Neural cell (in vitro differentiated cells): ENCODE measurements at regions not wholly inside any gene's neighbourhood (a gene's known extent, or its start where the extent isn't known, plus 50 kb on each side); places are given as distances from the start of the nearest gene placed in this dataset.

Source experiments
- H2AFZ ChIP-seq: fragments of 200-600, 300-800 bp; sonication (generic), shearing (Covaris generic); 2 replicates; pipeline ENCODE4 v1.6.0; 2014; ENCODE audit warnings: low read depth, mild to moderate bottlenecking, antibody characterized with exemption, low read length, moderate library complexity
- H3F3A ChIP-seq: fragments of 200-600 bp; shearing (Covaris generic); 2 replicates; pipeline ENCODE4 v1.6.1; 2016; ENCODE audit warnings: mild to moderate bottlenecking, moderate library complexity, mixed read lengths, antibody characterized with exemption, low read length; ENCODE audit not compliant: insufficient read depth, poor library complexity, severe bottlenecking
- H3K27ac ChIP-seq: fragments of 200-600, 300-800 bp; sonication (generic), shearing (Covaris generic); 2 replicates; pipeline ENCODE4 v1.5.1; 2014; ENCODE audit warnings: mild to moderate bottlenecking, low read length, moderate library complexity
- H3K27me3 ChIP-seq: fragments of 300-800, 200-600 bp; sonication (generic), shearing (Covaris generic); 2 replicates; pipeline ENCODE4 v1.6.0; 2014; ENCODE audit warnings: mild to moderate bottlenecking, low read depth, low read length, moderate library complexity; ENCODE audit not compliant: insufficient read depth
- H3K36me3 ChIP-seq: fragments of 300-800, 200-600 bp; sonication (generic), shearing (Covaris generic); 2 replicates; pipeline ENCODE4 v1.5.1; 2014; ENCODE audit warnings: mild to moderate bottlenecking, antibody characterized with exemption, low read length, moderate library complexity; ENCODE audit not compliant: insufficient read depth
- H3K4me2 ChIP-seq: fragments of 300-800, 200-600 bp; sonication (generic), shearing (Covaris generic); 2 replicates; pipeline ENCODE4 v1.6.0; 2014; ENCODE audit warnings: mild to moderate bottlenecking, low read length
- H3K4me3 ChIP-seq: fragments of 300-800, 200-600 bp; sonication (generic), shearing (Covaris generic); 2 replicates; pipeline ENCODE4 v1.5.1; 2014; ENCODE audit warnings: mild to moderate bottlenecking, low read length, moderate library complexity
- H3K79me2 ChIP-seq: fragments of 200-600 bp; shearing (Covaris generic); replicated peaks from 2 replicates; pipeline ENCODE4 v1.6.0; 2014; ENCODE audit warnings: mild to moderate bottlenecking, low read length, moderate library complexity; ENCODE audit not compliant: insufficient read depth
- H3K9ac ChIP-seq: fragments of 300-800, 200-600 bp; sonication (generic), shearing (Covaris generic); 2 replicates; pipeline ENCODE4 v1.6.1; 2016; ENCODE audit warnings: mild to moderate bottlenecking, low read length, mixed read lengths
- H3K9me2 ChIP-seq: fragments of 200-600 bp; shearing (Covaris generic); 2 replicates; pipeline ENCODE4 v1.6.1; 2016; ENCODE audit warnings: mild to moderate bottlenecking, low read length, mixed read lengths; ENCODE audit not compliant: insufficient read depth
- H3K9me3 ChIP-seq: fragments of 200-600, 300-800 bp; sonication (generic), shearing (Covaris generic); 2 replicates; pipeline ENCODE4 v1.6.1; 2016; ENCODE audit warnings: mild to moderate bottlenecking, mixed run types, low read length, moderate library complexity, mixed read lengths
- H4K20me1 ChIP-seq: fragments of 200-600 bp; shearing (Covaris generic); 2 replicates; pipeline ENCODE4 v1.6.1; 2016; ENCODE audit warnings: mild to moderate bottlenecking, mixed run types; ENCODE audit not compliant: insufficient read depth
- EP300 ChIP-seq: fragments of 450-650 bp; conservative IDR thresholded peaks from 2 replicates; pipeline ENCODE4 v1.6.1; 2014; ENCODE audit warnings: antibody characterized with exemption, mild to moderate bottlenecking, moderate library complexity; ENCODE audit not compliant: poor library complexity, severe bottlenecking
- EZH2 ChIP-seq: fragments of 200-600, 300-800 bp; shearing (Covaris generic), sonication (generic); IDR thresholded peaks from 2 replicates; pipeline ENCODE4 v1.6.1; 2014; ENCODE audit warnings: antibody characterized with exemption, low read length, borderline replicate concordance, mild to moderate bottlenecking; ENCODE audit not compliant: insufficient read depth, poor library complexity, severe bottlenecking
- MXI1 ChIP-seq: fragments of 450-650 bp; conservative IDR thresholded peaks from 2 replicates; pipeline ENCODE4 v1.6.1; 2014; ENCODE audit warnings: antibody characterized with exemption, mild to moderate bottlenecking; ENCODE audit not compliant: poor library complexity, severe bottlenecking
- POLR2AphosphoS5 ChIP-seq: IDR thresholded peaks from 2 replicates; pipeline ENCODE4 v1.6.1; 2012
- RAD21 ChIP-seq: fragments of 450-650 bp; conservative IDR thresholded peaks from 2 replicates; pipeline ENCODE4 v1.6.1; 2014; ENCODE audit warnings: antibody characterized with exemption, mild to moderate bottlenecking, moderate library complexity
- REST ChIP-seq: IDR thresholded peaks from 2 replicates; pipeline ENCODE4 v1.6.1; 2012; ENCODE audit warnings: borderline replicate concordance
- SMC3 ChIP-seq: fragments of 450-650 bp; conservative IDR thresholded peaks from 2 replicates; pipeline ENCODE4 v1.6.1; 2014; ENCODE audit warnings: antibody characterized with exemption, mild to moderate bottlenecking, moderate library complexity; ENCODE audit not compliant: poor library complexity
- TAF1 ChIP-seq: IDR thresholded peaks from 2 replicates; pipeline ENCODE4 v1.6.1; 2012; ENCODE audit warnings: low read depth
- TF ChIP-seq, protein P1 (sequence below): fragments of 450-650 bp; IDR thresholded peaks from 2 replicates; pipeline ENCODE4 v1.5.1; 2014; ENCODE audit warnings: antibody characterized with exemption, mild to moderate bottlenecking, moderate library complexity; ENCODE audit not compliant: poor library complexity, severe bottlenecking

DNA sequence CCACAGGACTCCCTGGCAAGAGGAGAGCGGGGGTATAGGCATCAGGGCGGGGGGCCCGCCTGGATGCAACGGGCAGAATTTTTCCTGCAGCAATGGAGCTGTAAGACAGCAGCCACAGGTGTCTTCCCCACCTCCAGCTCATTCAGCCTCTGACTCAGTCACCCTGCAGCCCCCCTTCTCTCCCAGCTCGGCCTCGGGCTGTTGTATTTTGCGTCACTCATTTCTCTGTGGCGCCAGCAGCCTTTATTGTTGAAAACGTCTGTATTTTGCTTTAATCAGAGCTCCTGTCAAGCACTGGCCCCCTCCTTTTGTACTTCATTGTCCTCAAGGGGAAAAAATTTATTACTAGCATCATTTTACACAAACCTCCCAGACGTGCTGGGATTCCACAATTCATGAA is 117.7 kb downstream of the WSCD1 start:
- Histone ChIP-seq H3K79me2 (no peaks in the 10 kb centered on the region), H3K27ac (no peak overlapping the region), H3K4me3 (peak overlapping the region; percentile 4), H3F3A (no peaks in the 10 kb centered on the region), H3K9me2 (no peaks in the 10 kb centered on the region), H3K27me3 (no peaks in the 10 kb centered on the region), H3K4me2 (no peak overlapping the region), H4K20me1 (no peaks in the 10 kb centered on the region), H3K9ac (no peak overlapping the region), H3K9me3 (no peaks in the 10 kb centered on the region), H3K36me3 (no peaks in the 10 kb centered on the region), H2AFZ (no peak overlapping the region)
- TF ChIP-seq POLR2AphosphoS5 (peak; percentile 51), TAF1 (no peak)

- Histone ChIP-seq H3K36me3 (no peaks in the 10 kb centered on the region), H2AFZ (no peak overlapping the region), H4K20me1 (no peaks in the 10 kb centered on the region), H3K9ac (no peak overlapping the region), H3K79me2 (no peaks in the 10 kb centered on the region), H3K4me3 (no peak overlapping the region), H3K4me2 (no peak overlapping the region), H3K27ac (no peak overlapping the region), H3K9me3 (no peaks in the 10 kb centered on the region), H3K9me2 (no peaks in the 10 kb centered on the region), H3F3A (no peaks in the 10 kb centered on the region), H3K27me3 (no peaks in the 10 kb centered on the region)
- no peak for TF ChIP-seq RAD21
- TF ChIP-seq SMC3, result no peak
- TF ChIP-seq, protein P1, sequence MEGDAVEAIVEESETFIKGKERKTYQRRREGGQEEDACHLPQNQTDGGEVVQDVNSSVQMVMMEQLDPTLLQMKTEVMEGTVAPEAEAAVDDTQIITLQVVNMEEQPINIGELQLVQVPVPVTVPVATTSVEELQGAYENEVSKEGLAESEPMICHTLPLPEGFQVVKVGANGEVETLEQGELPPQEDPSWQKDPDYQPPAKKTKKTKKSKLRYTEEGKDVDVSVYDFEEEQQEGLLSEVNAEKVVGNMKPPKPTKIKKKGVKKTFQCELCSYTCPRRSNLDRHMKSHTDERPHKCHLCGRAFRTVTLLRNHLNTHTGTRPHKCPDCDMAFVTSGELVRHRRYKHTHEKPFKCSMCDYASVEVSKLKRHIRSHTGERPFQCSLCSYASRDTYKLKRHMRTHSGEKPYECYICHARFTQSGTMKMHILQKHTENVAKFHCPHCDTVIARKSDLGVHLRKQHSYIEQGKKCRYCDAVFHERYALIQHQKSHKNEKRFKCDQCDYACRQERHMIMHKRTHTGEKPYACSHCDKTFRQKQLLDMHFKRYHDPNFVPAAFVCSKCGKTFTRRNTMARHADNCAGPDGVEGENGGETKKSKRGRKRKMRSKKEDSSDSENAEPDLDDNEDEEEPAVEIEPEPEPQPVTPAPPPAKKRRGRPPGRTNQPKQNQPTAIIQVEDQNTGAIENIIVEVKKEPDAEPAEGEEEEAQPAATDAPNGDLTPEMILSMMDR, result no peak
- no peak for TF ChIP-seq POLR2AphosphoS5
- TF ChIP-seq TAF1, result no peak
- no peak for TF ChIP-seq REST
- no peak for TF ChIP-seq MXI1
- no peak for TF ChIP-seq EP300
- TF ChIP-seq EZH2, result no peak
Observed at GRCh38 chr17:6186998-6187397, 116.8 kb downstream of the WSCD1 start.

GRCh38 chr17:6184508-6184907 is 114.3 kb downstream of the WSCD1 start:
- Histone ChIP-seq H3K9me3 (no peaks in the 10 kb centered on the region), H4K20me1 (no peaks in the 10 kb centered on the region), H3F3A (no peaks in the 10 kb centered on the region), H3K9me2 (no peaks in the 10 kb centered on the region), H3K79me2 (no peaks in the 10 kb centered on the region), H3K27me3 (no peaks in the 10 kb centered on the region), H3K9ac (no peak overlapping the region), H3K4me3 (no peak overlapping the region), H3K36me3 (no peaks in the 10 kb centered on the region), H3K27ac (no peak overlapping the region), H2AFZ (no peak overlapping the region), H3K4me2 (no peak overlapping the region)
- TF ChIP-seq MXI1, result no peak
- TF ChIP-seq REST, result no peak
- no peak for TF ChIP-seq SMC3
- TF ChIP-seq TAF1, result no peak
- TF ChIP-seq EZH2, result no peak
- no peak for TF ChIP-seq RAD21
- no peak for TF ChIP-seq POLR2AphosphoS5
- TF ChIP-seq, protein P1, result no peak
- TF ChIP-seq EP300, result no peak
